Upper lobe of right lung (tissue), 1 donor: ENCODE measurements at regions not wholly inside any gene's neighbourhood (a gene's known extent, or its start where the extent isn't known, plus 50 kb on each side); places are given as distances from the start of the nearest gene placed in this dataset.

Experiments used
- ATAC-seq: fragments of 200-7000 bp; cut with Tn5 transposase; one replicate; pipeline ENCODE4 v1.9.1; 2020; ENCODE audit warnings: mild to moderate bottlenecking, moderate library complexity
- DNase-seq: peaks from one replicate; pipeline ENCODE4 v3.0.0-alpha.2; 2020
- H3K27ac ChIP-seq: fragments of 200-600 bp; one replicate; pipeline ENCODE4 v1.8.0; 2022
- H3K27me3 ChIP-seq: fragments of 200-600 bp; one replicate; pipeline ENCODE4 v1.8.0; 2022; ENCODE audit warnings: mild to moderate bottlenecking
- H3K36me3 ChIP-seq: fragments of 200-600 bp; one replicate; pipeline ENCODE4 v1.8.0; 2022
- H3K4me1 ChIP-seq: fragments of 200-600 bp; one replicate; pipeline ENCODE4 v1.8.0; 2022
- H3K4me3 ChIP-seq: fragments of 200-600 bp; one replicate; pipeline ENCODE4 v1.8.0; 2022; ENCODE audit warnings: mild to moderate bottlenecking
- H3K9me3 ChIP-seq: fragments of 200-600 bp; one replicate; pipeline ENCODE4 v1.8.0; 2022
- CTCF ChIP-seq: fragments of 200-600 bp; IDR thresholded peaks from one replicate; pipeline ENCODE4 v1.8.0; 2022; ENCODE audit warnings: antibody characterized with exemption
- intact Hi-C: fragments of 100-400 bp; cut with DNase I; formaldehyde crosslinking; loops from one replicate; pipeline ENCODE4 v1.11.0; 2022
- donor health status: DM: no; HTN: yes; CAD: no; lungs with severe emphysema.

- TF ChIP-seq CTCF: no peak
- Histone ChIP-seq H3K27ac (no peak overlapping the region), H3K9me3 (no peaks in the 10 kb centered on the region), H3K4me1 (peaks cover 10% of the 10 kb centered on the region), H3K4me3 (no peak overlapping the region), H3K36me3 (no peaks in the 10 kb centered on the region), H3K27me3 (no peaks in the 10 kb centered on the region)
- ATAC-seq: no peak
- no peak for DNase-seq
- intact Hi-C loops: no loop called here
Measured at GRCh38 chr18:59044855-59045254, 94.8 kb upstream of the SEC11C start.

GRCh38 chr18:59047321-59048047, 92.2 kb upstream of the SEC11C start:
- DNase-seq: no peak
- intact Hi-C loops: no loop called here

GRCh38 chr18:59048048-59048363, 91.7 kb upstream of the SEC11C start:
- Histone ChIP-seq H3K4me3 (no peak overlapping the region), H3K9me3 (no peaks in the 10 kb centered on the region), H3K27ac (no peak overlapping the region), H3K4me1 (no peaks in the 10 kb centered on the region), H3K27me3 (no peaks in the 10 kb centered on the region), H3K36me3 (no peaks in the 10 kb centered on the region)
- no peak for TF ChIP-seq CTCF
- ATAC-seq: no peak
- intact Hi-C loops: no loop called here
- no peak for DNase-seq

More at GRCh38 chr18:59047321-59048047, 92.2 kb upstream of the SEC11C start:
- no peak for ATAC-seq
- H3K27ac ChIP-seq: no peak overlapping the region
- H3K27me3 ChIP-seq: no peaks in the 10 kb centered on the region
- H3K4me1 ChIP-seq: peaks cover 4% of the 10 kb centered on the region
- no peaks in the 10 kb centered on the region for H3K36me3 ChIP-seq
- no peak for TF ChIP-seq CTCF
- H3K9me3 ChIP-seq: no peaks in the 10 kb centered on the region
- H3K4me3 ChIP-seq: no peak overlapping the region

GRCh38 chr18:59048378-59048777, 91.3 kb upstream of the SEC11C start:
- H3K27me3 ChIP-seq: no peaks in the 10 kb centered on the region
- no peak for TF ChIP-seq CTCF
- DNase-seq (no peak), ATAC-seq (peak; percentile 26)
- no peak overlapping the region for H3K4me3 ChIP-seq
- no peaks in the 10 kb centered on the region for H3K9me3 ChIP-seq
- H3K27ac ChIP-seq: no peak overlapping the region
- intact Hi-C loops: no loop called here
- no peaks in the 10 kb centered on the region for H3K4me1 ChIP-seq
- no peaks in the 10 kb centered on the region for H3K36me3 ChIP-seq

GRCh38 chr18:59049721-59050660, 89.7 kb upstream of the SEC11C start:
- no peak for TF ChIP-seq CTCF
- H3K4me3 ChIP-seq: no peak overlapping the region
- H3K4me1 ChIP-seq: no peaks in the 10 kb centered on the region
- no peak overlapping the region for H3K27ac ChIP-seq
- ATAC-seq (no peak), DNase-seq (no peak)
- H3K36me3 ChIP-seq: no peaks in the 10 kb centered on the region
- no peaks in the 10 kb centered on the region for H3K9me3 ChIP-seq
- intact Hi-C loops: no loop called here
- H3K27me3 ChIP-seq: no peaks in the 10 kb centered on the region
